ENCODE measurements at regions not wholly inside any gene's neighbourhood (a gene's known extent, or its start where the extent isn't known, plus 50 kb on each side); places are given as distances from the start of the nearest gene placed in this dataset.

DNA sequence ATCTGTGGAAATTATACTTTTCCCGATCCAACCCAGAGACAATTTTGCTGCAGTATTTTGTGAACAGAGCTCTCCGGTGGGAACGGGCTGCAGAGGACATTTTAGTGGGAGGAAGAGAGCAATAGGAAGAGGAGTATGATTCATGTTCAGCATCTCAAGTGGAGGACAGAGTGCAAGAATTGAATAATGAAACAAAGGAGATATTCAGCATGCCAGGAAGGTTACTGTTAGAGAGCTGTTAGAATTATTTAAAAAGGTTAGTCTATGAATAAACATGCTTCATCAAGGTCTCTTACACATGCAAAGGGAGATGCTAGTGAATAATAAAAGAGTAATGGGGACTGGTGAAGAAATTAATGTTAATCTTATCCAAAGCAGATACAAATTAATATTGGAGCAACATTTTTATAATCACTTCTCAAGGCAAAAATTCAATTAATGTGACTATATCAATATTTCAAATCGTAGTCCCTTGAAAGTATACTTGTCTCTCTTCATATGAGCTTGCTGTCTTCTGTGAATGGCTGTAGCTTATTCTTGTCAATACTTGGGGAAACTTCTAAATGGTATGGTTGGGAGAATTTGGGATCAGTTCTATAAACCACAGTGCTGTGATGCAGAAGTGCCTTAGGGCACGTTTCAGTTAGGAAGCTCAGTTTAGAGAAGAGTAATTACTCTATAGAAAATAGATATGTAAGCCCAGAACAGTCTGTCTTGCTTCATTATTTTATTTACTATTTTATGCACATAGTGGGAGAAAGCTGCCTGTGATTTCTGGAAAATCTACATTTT lies 1165.8 kb downstream of the OLFM4 start:
- Histone ChIP-seq H3K4me3 (ENCODE audit: low read length) (peak overlapping the region; percentile 12; the same call in 1 of the 2 replicates), H3K36me3 (ENCODE audit: insufficient read depth, low read length) (no peaks in the 10 kb centered on the region), H3K4me1 (ENCODE audit: insufficient read depth, low read length) (peaks cover 51% of the 10 kb centered on the region), H3K27ac (ENCODE audit: low read depth, low read length) (peak overlapping the region; percentile 59), H3K9me3 (ENCODE audit: insufficient read depth, low read depth, low read length) (no peaks in the 10 kb centered on the region), H3K9ac (ENCODE audit: low read depth, low read length) (0 out of 2 replicates have a peak overlapping the region, but pooled peaks have one; percentile 26), H3K27me3 (ENCODE audit: insufficient read depth, low read length) (no peaks in the 10 kb centered on the region)
- 50% methylated on average over 5 of the region's 5 CpGs for WGBS

DNA sequence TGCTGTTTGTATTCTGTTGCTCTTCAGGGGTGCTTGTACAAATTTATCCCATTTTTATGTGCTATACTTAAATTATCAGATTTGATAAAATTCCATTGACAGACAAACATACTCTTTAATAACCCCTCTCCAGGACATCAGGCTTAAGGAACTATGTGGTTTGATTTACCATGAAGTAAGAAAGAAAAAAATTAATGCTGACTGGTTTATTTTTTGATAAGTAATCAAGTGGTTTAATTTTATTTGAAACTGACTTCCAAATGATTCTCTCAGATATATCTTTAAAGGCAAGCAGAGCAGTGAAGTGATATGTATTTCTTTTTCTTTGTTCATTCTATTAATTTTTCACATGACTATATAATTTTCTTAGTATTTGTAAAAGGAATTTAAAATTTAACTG lies 1168.1 kb downstream of the OLFM4 start:
- H3K9me3 ChIP-seq (ENCODE audit: insufficient read depth, low read depth, low read length) = no peaks in the 10 kb centered on the region
- peaks cover 58% of the 10 kb centered on the region for H3K4me1 ChIP-seq (ENCODE audit: insufficient read depth, low read length)
- H3K27ac ChIP-seq (ENCODE audit: low read depth, low read length) = no peak overlapping the region
- H3K27me3 ChIP-seq (ENCODE audit: insufficient read depth, low read length) = no peaks in the 10 kb centered on the region
- H3K36me3 ChIP-seq (ENCODE audit: insufficient read depth, low read length) = no peaks in the 10 kb centered on the region
- H3K9ac ChIP-seq (ENCODE audit: low read depth, low read length) = no peak overlapping the region
- no peak overlapping the region for H3K4me3 ChIP-seq (ENCODE audit: low read length)

DNA sequence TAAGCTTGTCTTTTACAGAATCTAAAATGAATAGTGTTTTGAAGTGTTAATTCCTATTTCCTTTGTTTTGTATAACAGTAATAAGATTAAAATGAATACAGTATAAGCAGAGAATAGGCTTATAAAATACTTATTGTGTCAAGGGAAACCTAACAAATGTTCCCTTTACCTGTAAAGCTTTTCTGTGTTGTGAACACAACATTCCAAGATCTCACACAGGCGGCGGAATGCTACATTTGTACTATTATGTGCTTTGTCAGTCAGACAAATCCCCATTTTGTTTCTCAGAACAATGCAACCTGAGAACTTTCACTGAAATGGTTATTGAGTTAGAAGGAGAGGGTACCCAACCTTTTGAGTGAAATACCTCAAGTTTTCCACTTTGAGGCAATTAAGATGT lies 1170.3 kb downstream of the OLFM4 start:
- H3K4me3 ChIP-seq (ENCODE audit: low read length) = no peak overlapping the region
- no peaks in the 10 kb centered on the region for H3K9me3 ChIP-seq (ENCODE audit: insufficient read depth, low read depth, low read length)
- peaks cover 43% of the 10 kb centered on the region for H3K4me1 ChIP-seq (ENCODE audit: insufficient read depth, low read length)
- H3K27me3 ChIP-seq (ENCODE audit: insufficient read depth, low read length) = no peaks in the 10 kb centered on the region
- H3K9ac ChIP-seq (ENCODE audit: low read depth, low read length) = no peak overlapping the region
- H3K27ac ChIP-seq (ENCODE audit: low read depth, low read length) = peak overlapping the region; percentile 43; the same call in 1 of the 2 replicates
- 71% methylated on average over 2 of the region's 2 CpGs for WGBS
- H3K36me3 ChIP-seq (ENCODE audit: insufficient read depth, low read length) = no peaks in the 10 kb centered on the region

- Histone ChIP-seq H3K9ac (ENCODE audit: low read depth, low read length) (no peak overlapping the region), H3K9me3 (ENCODE audit: insufficient read depth, low read depth, low read length) (no peaks in the 10 kb centered on the region), H3K27me3 (ENCODE audit: insufficient read depth, low read length) (no peaks in the 10 kb centered on the region), H3K36me3 (ENCODE audit: insufficient read depth, low read length) (no peaks in the 10 kb centered on the region), H3K27ac (ENCODE audit: low read depth, low read length) (no peak overlapping the region), H3K4me1 (ENCODE audit: insufficient read depth, low read length) (peaks cover 26% of the 10 kb centered on the region), H3K4me3 (ENCODE audit: low read length) (no peak overlapping the region)
- no CpG with 5 or more reads among the region's 1 CpG for WGBS
Measured at GRCh38 chr13:54206626-54207025, 1178.0 kb downstream of the OLFM4 start.

DNA sequence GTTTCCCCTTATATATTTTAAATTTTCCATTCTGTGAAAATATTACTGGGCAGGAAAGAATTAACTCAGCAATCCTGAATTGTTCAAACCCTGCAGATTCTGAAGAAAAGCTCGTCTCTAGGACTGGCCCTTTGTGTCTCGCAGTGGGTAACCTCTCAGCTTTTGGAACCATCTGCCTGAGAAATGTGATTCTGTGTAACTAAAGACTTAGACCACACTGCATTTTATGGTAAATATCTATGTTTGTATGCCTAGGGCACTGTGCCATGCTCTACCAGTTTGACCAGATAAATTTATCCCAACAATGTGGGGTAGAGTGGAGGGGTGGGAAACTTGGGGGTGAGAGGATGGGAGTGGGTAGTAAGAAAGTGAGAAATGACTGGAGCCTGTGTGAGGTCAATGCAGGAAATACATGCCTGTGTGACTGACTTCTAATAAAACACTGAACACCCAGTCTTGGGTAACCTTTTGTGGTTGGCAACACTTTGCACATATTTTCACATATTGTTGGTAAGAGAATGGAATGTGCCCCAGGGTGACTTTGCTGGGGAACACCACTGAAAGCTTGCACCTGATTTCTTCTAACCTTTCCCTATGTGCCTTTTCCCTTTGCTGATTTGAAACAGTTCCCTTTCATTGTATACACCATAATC lies 1181.9 kb downstream of the OLFM4 start:
- H3K27me3 ChIP-seq (ENCODE audit: insufficient read depth, low read length) = no peaks in the 10 kb centered on the region
- H3K4me1 ChIP-seq (ENCODE audit: insufficient read depth, low read length) = peaks cover 26% of the 10 kb centered on the region
- H3K36me3 ChIP-seq (ENCODE audit: insufficient read depth, low read length) = no peaks in the 10 kb centered on the region
- WGBS = 89% methylated on average over 2 of the region's 2 CpGs
- H3K9ac ChIP-seq (ENCODE audit: low read depth, low read length) = no peak overlapping the region
- H3K27ac ChIP-seq (ENCODE audit: low read depth, low read length) = no peak overlapping the region
- no peak overlapping the region for H3K4me3 ChIP-seq (ENCODE audit: low read length)
- 0 out of 2 replicates have a peak, but pooled peaks cover under 1% of the 10 kb centered on the region for H3K9me3 ChIP-seq (ENCODE audit: insufficient read depth, low read depth, low read length)

DNA sequence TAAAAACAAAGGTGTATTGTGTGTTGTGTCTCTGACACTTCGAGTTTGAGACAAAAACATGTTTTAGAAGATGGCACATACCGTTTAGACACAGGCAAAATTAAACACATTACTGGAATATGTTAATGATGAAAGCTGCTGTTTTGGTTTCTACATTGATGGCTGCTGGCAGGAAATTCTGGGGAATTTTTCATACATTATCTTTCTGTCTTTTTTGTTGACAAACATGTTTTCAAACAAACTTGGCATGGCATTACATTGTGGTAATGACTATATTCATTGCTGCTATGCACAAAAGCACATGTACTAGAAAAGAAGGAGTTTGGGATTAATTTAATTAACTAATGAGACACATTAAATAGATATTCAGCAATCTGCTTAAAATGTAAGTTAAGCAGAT lies 1187.6 kb downstream of the OLFM4 start:
- Histone ChIP-seq H3K4me1 (ENCODE audit: insufficient read depth, low read length) (no peaks in the 10 kb centered on the region), H3K27ac (ENCODE audit: low read depth, low read length) (no peak overlapping the region), H3K27me3 (ENCODE audit: insufficient read depth, low read length) (no peaks in the 10 kb centered on the region), H3K9ac (ENCODE audit: low read depth, low read length) (no peak overlapping the region), H3K9me3 (ENCODE audit: insufficient read depth, low read depth, low read length) (peaks cover 15% of the 10 kb centered on the region), H3K4me3 (ENCODE audit: low read length) (no peak overlapping the region), H3K36me3 (ENCODE audit: insufficient read depth, low read length) (no peaks in the 10 kb centered on the region)
- WGBS = 98% methylated on average over 2 of the region's 2 CpGs

GRCh38 chr13:54226876-54227275 lies 1198.3 kb downstream of the OLFM4 start:
- no peak overlapping the region for H3K9ac ChIP-seq (ENCODE audit: low read depth, low read length)
- H3K36me3 ChIP-seq (ENCODE audit: insufficient read depth, low read length) = no peaks in the 10 kb centered on the region
- H3K9me3 ChIP-seq (ENCODE audit: insufficient read depth, low read depth, low read length) = no peaks in the 10 kb centered on the region
- WGBS = 75% methylated on average over 1 of the region's 1 CpG
- no peak overlapping the region for H3K4me3 ChIP-seq (ENCODE audit: low read length)
- H3K27ac ChIP-seq (ENCODE audit: low read depth, low read length) = no peak overlapping the region
- H3K27me3 ChIP-seq (ENCODE audit: insufficient read depth, low read length) = no peaks in the 10 kb centered on the region
- no peaks in the 10 kb centered on the region for H3K4me1 ChIP-seq (ENCODE audit: insufficient read depth, low read length)

DNA sequence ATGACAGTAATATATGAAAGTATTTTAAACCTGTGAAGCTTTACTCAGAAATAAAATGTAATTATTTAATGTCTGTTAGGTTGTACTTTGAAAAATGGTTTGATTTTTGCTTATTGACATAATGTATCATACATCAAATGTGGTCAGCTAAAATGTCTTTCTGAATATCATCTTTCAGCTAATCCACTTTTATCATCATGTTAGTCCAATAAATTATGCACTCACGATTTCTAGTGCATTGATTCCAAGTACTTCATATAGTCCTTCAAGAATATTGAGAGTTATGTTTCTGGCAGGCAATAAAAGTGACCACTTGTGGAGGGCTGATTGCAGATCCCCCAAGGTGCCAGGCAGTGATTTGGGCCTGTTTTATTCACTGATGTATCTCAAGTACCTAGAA lies 1204.1 kb downstream of the OLFM4 start:
- Histone ChIP-seq H3K4me1 (ENCODE audit: insufficient read depth, low read length) (peaks cover 8% of the 10 kb centered on the region; the same call in 1 of the 2 replicates), H3K27ac (ENCODE audit: low read depth, low read length) (no peak overlapping the region), H3K27me3 (ENCODE audit: insufficient read depth, low read length) (no peaks in the 10 kb centered on the region), H3K9me3 (ENCODE audit: insufficient read depth, low read depth, low read length) (no peaks in the 10 kb centered on the region), H3K36me3 (ENCODE audit: insufficient read depth, low read length) (no peaks in the 10 kb centered on the region), H3K4me3 (ENCODE audit: low read length) (no peak overlapping the region), H3K9ac (ENCODE audit: low read depth, low read length) (no peak overlapping the region)
- WGBS = 93% methylated on average over 1 of the region's 1 CpG

- Histone ChIP-seq H3K27me3 (ENCODE audit: insufficient read depth, low read length) (no peaks in the 10 kb centered on the region), H3K9ac (ENCODE audit: low read depth, low read length) (no peak overlapping the region), H3K9me3 (ENCODE audit: insufficient read depth, low read depth, low read length) (no peaks in the 10 kb centered on the region), H3K36me3 (ENCODE audit: insufficient read depth, low read length) (no peaks in the 10 kb centered on the region), H3K27ac (ENCODE audit: low read depth, low read length) (no peak overlapping the region), H3K4me1 (ENCODE audit: insufficient read depth, low read length) (peaks cover 8% of the 10 kb centered on the region; the same call in 1 of the 2 replicates), H3K4me3 (ENCODE audit: low read length) (no peak overlapping the region)
- WGBS = 91% methylated on average over 7 of the region's 7 CpGs
Measured at GRCh38 chr13:54234607-54235006, 1206.0 kb downstream of the OLFM4 start.

DNA sequence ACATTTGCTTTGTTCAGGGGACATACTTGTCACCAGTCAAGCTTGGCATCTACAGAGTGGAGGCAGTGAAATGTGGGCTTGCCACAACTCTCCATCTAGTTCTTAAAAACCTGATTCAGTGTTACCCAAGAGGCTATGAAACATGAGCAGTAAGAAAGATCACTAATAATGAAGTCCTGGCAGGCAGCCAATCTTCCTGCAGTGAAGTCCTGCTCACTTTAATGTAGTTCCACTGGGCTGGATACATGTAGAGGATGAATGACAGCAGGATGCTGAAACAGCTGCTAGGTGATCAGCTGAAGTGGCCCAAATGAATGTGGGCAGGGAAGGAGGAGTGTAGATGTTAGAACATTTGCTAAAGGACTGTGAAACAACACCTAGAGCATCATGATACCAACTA lies 1213.1 kb downstream of the OLFM4 start:
- no peak overlapping the region for H3K27ac ChIP-seq (ENCODE audit: low read depth, low read length)
- H3K27me3 ChIP-seq (ENCODE audit: insufficient read depth, low read length) = no peaks in the 10 kb centered on the region
- H3K4me3 ChIP-seq (ENCODE audit: low read length) = no peak overlapping the region
- no peak overlapping the region for H3K9ac ChIP-seq (ENCODE audit: low read depth, low read length)
- no peaks in the 10 kb centered on the region for H3K9me3 ChIP-seq (ENCODE audit: insufficient read depth, low read depth, low read length)
- H3K36me3 ChIP-seq (ENCODE audit: insufficient read depth, low read length) = no peaks in the 10 kb centered on the region
- peaks cover 7% of the 10 kb centered on the region for H3K4me1 ChIP-seq (ENCODE audit: insufficient read depth, low read length)

DNA sequence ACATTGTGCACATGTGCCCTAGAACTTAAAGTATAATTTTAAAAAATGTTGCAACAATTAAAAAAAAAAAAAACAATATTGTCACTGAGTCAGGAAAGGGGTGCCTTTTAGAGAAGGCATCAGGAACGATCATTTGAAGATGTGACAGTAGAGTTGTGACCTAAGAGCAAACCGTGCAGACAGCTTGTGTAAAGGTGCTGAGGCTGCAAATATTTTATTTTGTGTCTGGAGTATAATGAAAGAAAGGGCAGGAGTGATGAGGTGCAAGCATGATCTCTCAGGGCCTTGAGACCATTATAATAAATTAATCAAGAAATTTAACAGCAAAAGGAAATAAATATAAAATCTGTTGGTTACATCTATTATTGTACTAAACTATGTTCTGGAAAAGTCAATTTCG lies 1219.7 kb downstream of the OLFM4 start:
- H3K9ac ChIP-seq (ENCODE audit: low read depth, low read length) = no peak overlapping the region
- 95% methylated on average over 3 of the region's 3 CpGs for WGBS
- no peaks in the 10 kb centered on the region for H3K36me3 ChIP-seq (ENCODE audit: insufficient read depth, low read length)
- H3K27ac ChIP-seq (ENCODE audit: low read depth, low read length) = no peak overlapping the region
- peaks cover 33% of the 10 kb centered on the region for H3K4me1 ChIP-seq (ENCODE audit: insufficient read depth, low read length)
- no peak overlapping the region for H3K4me3 ChIP-seq (ENCODE audit: low read length)
- no peaks in the 10 kb centered on the region for H3K27me3 ChIP-seq (ENCODE audit: insufficient read depth, low read length)
- H3K9me3 ChIP-seq (ENCODE audit: insufficient read depth, low read depth, low read length) = no peaks in the 10 kb centered on the region
